K562 (cell line): ENCODE measurements at regions not wholly inside any gene's neighbourhood (a gene's known extent, or its start where the extent isn't known, plus 50 kb on each side); places are given as distances from the start of the nearest gene placed in this dataset.

Experiments
- ATAC-seq: fragments of 200-7000 bp; cut with Tn5 transposase; 3 replicates; pipeline ENCODE4 v1.9.1; 2020; ENCODE audit warnings: moderate library complexity
- BruUV-seq: library from RNA; stranded (reverse); fragments of 400-500 nt; replicated peaks from 2 replicates; lab custom pipeline; 2021; lab: Mats Ljungman, UMichigan
- CTCF ChIA-PET: fragments of 300-600 bp; formaldehyde crosslinking; extraction: SDS; loops from one replicate; lab custom pipeline; 2021; ENCODE audit warnings: low intra/inter-chr PET ratio; lab: Yijun Ruan, JAX
- POLR2A ChIA-PET: fragments of 300-600, 350-650 bp; sonication (Branson Sonifier 250); formaldehyde crosslinking; extraction: SDS; loops from one replicate; lab custom pipeline; 2021; ENCODE audit warnings: antibody characterized with exemption, inconsistent platforms; lab: Yijun Ruan, JAX
- DNase-seq, 4 experiments: peaks; one replicate each; pipeline versions ENCODE4 v3.0.0 to v3.0.0-alpha.2; 2011 to 2018; ENCODE audit warnings: low spot score in 3 of 4, mixed read lengths in 3 of 4; ENCODE audit errors: extremely low read depth in 1 of 4
- FAIRE-seq: peaks from 2 replicates; lab custom pipeline; 2011; peaks lifted over from hg19 to GRCh38; lab: Jason Lieb, UNC
- H2AFZ ChIP-seq: 2 replicates; pipeline ENCODE4 v1.6.0; 2011; ENCODE audit warnings: low read depth, low read length, control low read depth, inconsistent platforms
- H3K27ac ChIP-seq: fragments of 200-600 bp; 3 replicates; pipeline ENCODE4 v1.8.0; 2011; ENCODE audit warnings: low read depth, mild to moderate bottlenecking, control low read depth, inconsistent platforms, low read length, moderate library complexity, mixed read lengths; ENCODE audit errors: extremely low read depth
- H3K27me3 ChIP-seq, 2 experiments: fragments of 300-600 bp in 1 of 2; 2 replicates in 1 of 2; 3 replicates in 1 of 2; pipeline versions ENCODE4 v1.6.0 to v1.8.0; 2011; ENCODE audit warnings: inconsistent platforms in 2 of 2, low read length in 2 of 2, mild to moderate bottlenecking in 1 of 2, mixed read lengths in 1 of 2, moderate library complexity in 1 of 2; ENCODE audit not compliant: control insufficient read depth in 2 of 2, insufficient read depth in 2 of 2
- H3K36me3 ChIP-seq: fragments of 300-600 bp; 3 replicates; pipeline ENCODE4 v1.8.0; 2011; ENCODE audit warnings: mild to moderate bottlenecking, low read length, inconsistent platforms; ENCODE audit not compliant: control insufficient read depth, insufficient read depth
- H3K4me1 ChIP-seq, 2 experiments: fragments of 200-600 bp in 1 of 2; replicated peaks in 1 of 2; 2 replicates in 1 of 2; 3 replicates in 1 of 2; pipeline versions ENCODE4 v1.5.1 to v1.8.0; 2011; ENCODE audit warnings: inconsistent platforms in 2 of 2, low read length in 2 of 2, mild to moderate bottlenecking in 1 of 2, mixed read lengths in 1 of 2, moderate library complexity in 1 of 2; ENCODE audit not compliant: control insufficient read depth in 2 of 2, insufficient read depth in 2 of 2
- H3K4me2 ChIP-seq: 2 replicates; pipeline ENCODE4 v1.6.1; 2011; ENCODE audit warnings: low read length, control low read depth, inconsistent platforms, mixed read lengths; ENCODE audit not compliant: insufficient read depth
- H3K4me3 ChIP-seq: fragments of 200-600 bp; sonication (generic), shearing (Covaris generic); 2 replicates; pipeline ENCODE4 v1.5.1; 2016; ENCODE audit warnings: control low read depth, inconsistent platforms
- H3K79me2 ChIP-seq: fragments of 200-600 bp; 3 replicates; pipeline ENCODE4 v1.8.0; 2011; ENCODE audit warnings: low read length, inconsistent platforms; ENCODE audit not compliant: control insufficient read depth, insufficient read depth
- H3K9ac ChIP-seq, 2 experiments: 2 replicates each; pipeline versions ENCODE4 v1.6.0 to v1.6.1; 2011; ENCODE audit warnings: low read depth in 2 of 2, low read length in 2 of 2, control low read depth in 1 of 2, inconsistent platforms in 1 of 2, mild to moderate bottlenecking in 1 of 2, mixed read lengths in 1 of 2; ENCODE audit not compliant: insufficient read depth in 1 of 2
- H3K9me1 ChIP-seq: one replicate; pipeline ENCODE4 v1.6.0; 2011; ENCODE audit warnings: inconsistent platforms, mild to moderate bottlenecking, low read length, moderate library complexity; ENCODE audit not compliant: control insufficient read depth, insufficient read depth
- H3K9me3 ChIP-seq: replicated peaks from 2 replicates; pipeline ENCODE4 v1.5.1; 2011; ENCODE audit warnings: low read depth, low read length, inconsistent platforms; ENCODE audit not compliant: control insufficient read depth, insufficient read depth
- H4K20me1 ChIP-seq: replicated peaks from 2 replicates; pipeline ENCODE4 v1.6.1; 2011; ENCODE audit warnings: low read length, inconsistent platforms, mixed read lengths; ENCODE audit not compliant: control insufficient read depth, insufficient read depth
- ATF1 ChIP-seq, 2 experiments: fragments of 450-650 bp in 1 of 2; IDR thresholded peaks; 2 replicates each; pipeline ENCODE4 v1.6.1; 2016; ENCODE audit warnings: missing compliant biosample characterization in 1 of 2, missing genetic modification characterization in 1 of 2
- CTBP1 ChIP-seq: fragments of 450-650 bp; IDR thresholded peaks from 2 replicates; pipeline ENCODE4 v1.6.1; 2016; ENCODE audit warnings: borderline replicate concordance
- CTCFL ChIP-seq: IDR thresholded peaks from 2 replicates; pipeline ENCODE4 v1.6.1; 2011; ENCODE audit warnings: borderline replicate concordance, low read depth, mild to moderate bottlenecking, moderate library complexity, low read length; ENCODE audit not compliant: insufficient read depth, poor library complexity, severe bottlenecking
- HINFP ChIP-seq: fragments of 450-650 bp; conservative IDR thresholded peaks from 2 replicates; pipeline ENCODE4 v1.6.1; 2016; ENCODE audit warnings: missing genetic modification characterization, low read depth, mild to moderate bottlenecking, control low read depth, missing compliant biosample characterization
- MTA3 ChIP-seq: fragments of 450-650 bp; formaldehyde crosslinking; IDR thresholded peaks from 2 replicates; pipeline ENCODE4 v1.6.1; 2017; ENCODE audit warnings: mild to moderate bottlenecking, borderline replicate concordance
- NCOA4 ChIP-seq: fragments of 450-650 bp; IDR thresholded peaks from 2 replicates; pipeline ENCODE4 v1.6.1; 2018; ENCODE audit warnings: mild to moderate bottlenecking; ENCODE audit not compliant: partially characterized antibody
- NR2C2 ChIP-seq, 2 experiments: fragments of 200-800 bp in 1 of 2; sonication (Bioruptor generic) in 1 of 2; sonication (generic) in 1 of 2; formaldehyde crosslinking in 1 of 2; IDR thresholded peaks; 2 replicates each; pipeline versions ENCODE4 v1.6.1 to v1.8.0; 2016 to 2022; ENCODE audit warnings: mild to moderate bottlenecking in 1 of 2, missing compliant biosample characterization in 1 of 2, missing genetic modification characterization in 1 of 2, missing genetic modification reagents in 1 of 2
- SMARCA5 ChIP-seq: fragments of 450-650 bp; IDR thresholded peaks from 2 replicates; pipeline ENCODE4 v1.6.1; 2016
- SP1 ChIP-seq: sonication (generic); formaldehyde crosslinking; IDR thresholded peaks from 2 replicates; pipeline ENCODE4 v1.8.1; 2022; ENCODE audit warnings: mild to moderate bottlenecking, missing genetic modification reagents
- YY1 ChIP-seq, 3 experiments: IDR thresholded peaks; 2 replicates each; pipeline ENCODE4 v1.6.1; 2011; ENCODE audit warnings: low read length in 2 of 3, mild to moderate bottlenecking in 2 of 3, moderate library complexity in 2 of 3, borderline replicate concordance in 1 of 3, control low read depth in 1 of 3, low read depth in 1 of 3; ENCODE audit not compliant: insufficient read depth in 3 of 3, insufficient replicate concordance in 2 of 3, control insufficient read depth in 1 of 3, insufficient read length in 1 of 3; ENCODE audit errors: extremely low read depth in 1 of 3
- ZBTB17 ChIP-seq: fragments of 450-650 bp; formaldehyde crosslinking; IDR thresholded peaks from 2 replicates; pipeline ENCODE4 v1.4.0; 2020; ENCODE audit warnings: mild to moderate bottlenecking
- ZBTB33 ChIP-seq: sonication (generic); formaldehyde crosslinking; IDR thresholded peaks from 2 replicates; pipeline ENCODE4 v1.8.1; 2023; ENCODE audit warnings: mild to moderate bottlenecking, missing genetic modification reagents
- ZNF668 ChIP-seq: fragments of 250-450 bp; sonication (Bioruptor Pico); IDR thresholded peaks from 2 replicates; pipeline ENCODE4 v1.8.0; 2022; ENCODE audit warnings: mild to moderate bottlenecking, inconsistent platforms
- WGBS: fragments of 100-300 bp; shearing (Covaris generic); methylation state at CpG from one replicate; pipeline ENCODE4 v1.1.6; 2016; ENCODE audit warnings: low coverage, mixed read lengths; ENCODE audit not compliant: insufficient coverage; ENCODE audit errors: missing lambda C conversion rate; 5-methylcytosine and 5-hydroxymethylcytosine counted together
- in situ Hi-C: fragments of 300-500 bp; cut with MboI; formaldehyde crosslinking; loops from 4 replicates; pipeline ENCODE4 v1.15.0; 2018; ENCODE audit warnings: inconsistent platforms, mixed read lengths
- intact Hi-C: fragments of 100-400 bp; cut with micrococcal nuclease; formaldehyde crosslinking; loops from 2 replicates; pipeline ENCODE4 v1.14.2; 2022

- no peak for FAIRE-seq
- ATAC-seq: no peak
- no peak for TF ChIP-seq CTCFL
- no peak for TF ChIP-seq YY1 (IDR thresholded peaks at IDR 0.05; ENCODE audit: borderline replicate concordance in 1 of 3, control insufficient read depth in 1 of 3, extremely low read depth in 1 of 3, insufficient read depth in 3 of 3, insufficient read length in 1 of 3, insufficient replicate concordance in 2 of 3, low read depth in 1 of 3, low read length in 2 of 3)
- TF ChIP-seq ATF1 (CRISPR knock-in tag; IDR thresholded peaks at IDR 0.05): no peak
- no peak for TF ChIP-seq ATF1 (tag; IDR thresholded peaks at IDR 0.05)
- no peak for TF ChIP-seq ZBTB33 (CRISPR knock-in tag)
- no peak for TF ChIP-seq SP1 (CRISPR knock-in tag)
- no peak for TF ChIP-seq NCOA4
- no peak for TF ChIP-seq ZNF668
- no peak for TF ChIP-seq SMARCA5
- no peak for TF ChIP-seq MTA3
- TF ChIP-seq HINFP (tag): no peak
- TF ChIP-seq CTBP1: no peak
- TF ChIP-seq ZBTB17 (CRISPR knock-in tag): no peak
- no peak for TF ChIP-seq NR2C2 (CRISPR knock-in tag; IDR thresholded peaks at IDR 0.05)
- TF ChIP-seq NR2C2 (tag; IDR thresholded peaks at IDR 0.05): no peak
These were observed 394.9 kb upstream of the PTGER4 start for GRCh38 chr5:40284863-40285262.

More at GRCh38 chr5:40284863-40285262, 394.9 kb upstream of the PTGER4 start:
- Histone ChIP-seq H3K4me3 (no peak overlapping the region), H4K20me1 (no peaks in the 10 kb centered on the region), H3K36me3 (no peaks in the 10 kb centered on the region), H3K9me1 (no peaks in the 10 kb centered on the region), H3K4me1 (no peaks in the 10 kb centered on the region), H3K9ac (no peak overlapping the region), H3K27me3 (no peaks in the 10 kb centered on the region), H3K79me2 (no peaks in the 10 kb centered on the region), H3K27ac (no peak overlapping the region), H3K9me3 (no peaks in the 10 kb centered on the region; the same call in 1 of the 2 replicates), H2AFZ (no peak overlapping the region), H3K4me2 (no peak overlapping the region)
- 0% methylated on average over 3 of the region's 3 CpGs for WGBS
- ChIA-PET CTCF (no interaction called here), POLR2A (no interaction called here)
- in situ Hi-C loops: no loop called here
- DNase-seq: no peak
- intact Hi-C loops: no loop called here
- BruUV-seq: no TSS peak
